ENCODE measurements at regions not wholly inside any gene's neighbourhood (a gene's known extent, or its start where the extent isn't known, plus 50 kb on each side); places are given as distances from the start of the nearest gene placed in this dataset.

DNA sequence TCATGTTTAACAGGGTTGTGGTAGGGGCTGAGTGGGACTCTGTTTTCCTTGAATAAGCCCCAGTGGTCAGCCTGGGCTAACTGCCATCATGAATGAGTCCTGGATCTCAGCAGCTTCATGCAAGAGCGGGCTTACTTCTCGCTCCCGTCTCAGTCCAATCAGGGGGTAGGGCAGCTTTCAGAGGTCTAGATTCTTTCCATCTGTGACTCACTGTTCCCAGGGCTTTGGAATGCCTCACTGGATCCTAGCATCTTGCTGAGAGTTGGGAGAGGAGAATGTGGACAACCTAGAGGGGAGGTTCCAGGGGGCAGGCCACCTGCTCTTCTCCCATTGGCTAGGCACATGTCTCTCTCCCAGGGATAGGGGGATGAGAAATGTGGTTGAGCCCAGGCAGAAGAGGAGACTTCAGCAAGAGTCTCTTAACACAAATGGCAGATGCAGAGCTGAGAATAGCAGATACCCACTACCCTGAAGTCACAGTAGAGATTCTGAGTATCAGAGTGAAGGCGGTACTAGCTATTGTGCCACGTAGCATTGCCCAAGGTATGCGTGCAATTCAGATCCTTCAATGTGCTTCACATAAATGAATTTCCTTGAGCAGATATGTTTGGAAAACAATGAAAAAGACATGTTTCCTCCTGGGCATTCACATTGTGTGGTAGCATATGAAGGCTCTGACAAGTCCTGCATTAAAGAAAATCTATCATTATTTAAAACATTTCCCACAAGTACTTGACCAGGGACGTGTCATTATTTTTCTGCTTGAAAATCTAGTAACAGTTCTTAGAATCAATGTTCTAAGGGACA is 257.7 kb upstream of the PROK2 start:
- TF ChIP-seq POLR2A (IDR thresholded peaks at IDR 0.05) (no peak), CTCF (IDR thresholded peaks at IDR 0.05) (no peak)
